GM11168 (cell line): ENCODE measurements at regions not wholly inside any gene's neighbourhood (a gene's known extent, or its start where the extent isn't known, plus 50 kb on each side); places are given as distances from the start of the nearest gene placed in this dataset.
"Not testable (repeated sequence)": the region's sequence is repeated elsewhere in the genome, so short reads cannot be mapped to it uniquely, and the experiment has no call there.

ENCODE experiments used
- in situ Hi-C: fragments of 300-500 bp; cut with MboI; formaldehyde crosslinking; loops from one replicate; pipeline ENCODE4 v1.12.0; 2022; ENCODE audit warnings: low sequenced_read_pairs; ENCODE audit not compliant: unreplicated experiment

- in situ Hi-C loops: no loop called here
Observed at GRCh38 chrX:37509349-37509748, 62.1 kb upstream of the LANCL3 start.

GRCh38 chrX:37516512-37516911 lies 54.9 kb upstream of the LANCL3 start:
- in situ Hi-C loops: not testable (repeated sequence)

GRCh38 chrX:37519261-37519660 lies 52.2 kb upstream of the LANCL3 start:
- in situ Hi-C loops: not testable (repeated sequence)

GRCh38 chrX:37520860-37521450 lies 50.5 kb upstream of the LANCL3 start:
- in situ Hi-C loops: loop anchor here (10.0 kb wide), 1 partner anchor 486 kb away; no protein-coding TSS in a partner anchor
